IMR-90 (cell line): ENCODE measurements at regions not wholly inside any gene's neighbourhood (a gene's known extent, or its start where the extent isn't known, plus 50 kb on each side); places are given as distances from the start of the nearest gene placed in this dataset.

Source experiments
- ATAC-seq: fragments of 200-7000 bp; cut with Tn5 transposase; 2 replicates; pipeline ENCODE4 v1.9.1; 2020; ENCODE audit warnings: low read depth, mild to moderate bottlenecking, moderate library complexity
- BruUV-seq: library from RNA; stranded (reverse); fragments of 400-500 nt; replicated peaks from 2 replicates; lab custom pipeline; 2021; lab: Mats Ljungman, UMichigan
- CTCF ChIA-PET: fragments of 300-600 bp; formaldehyde crosslinking; extraction: SDS; loops from one replicate; lab custom pipeline; 2021; ENCODE audit warnings: antibody characterized with exemption; lab: Yijun Ruan, JAX
- POLR2A ChIA-PET: fragments of 300-600 bp; sonication (Branson Sonifier 250); formaldehyde crosslinking; loops from one replicate; lab custom pipeline; 2022; ENCODE audit warnings: antibody characterized with exemption; ENCODE audit not compliant: unreplicated experiment; lab: Charles Lee
- DNase-seq: peaks from one replicate; pipeline ENCODE4 v3.0.0; 2013
- H2AFZ ChIP-seq: replicated peaks from 2 replicates; pipeline ENCODE3; 2013; ENCODE audit warnings: low read length, mild to moderate bottlenecking; ENCODE audit not compliant: poor library complexity
- H2AK5ac ChIP-seq: 2 replicates; pipeline ENCODE4 v1.6.1; 2013; ENCODE audit warnings: low read depth, low read length, inconsistent platforms
- H2AK9ac ChIP-seq: replicated peaks from 2 replicates; pipeline ENCODE3; 2013; ENCODE audit warnings: mild to moderate bottlenecking, low read depth, low read length, moderate library complexity; ENCODE audit not compliant: poor library complexity
- H2BK120ac ChIP-seq: 2 replicates; pipeline ENCODE4 v1.6.1; 2013; ENCODE audit warnings: low read depth, low read length, inconsistent platforms
- H2BK15ac ChIP-seq: 3 replicates; pipeline ENCODE4 v1.6.1; 2013; ENCODE audit warnings: low read depth, low read length, inconsistent platforms
- H2BK20ac ChIP-seq: 2 replicates; pipeline ENCODE4 v1.6.1; 2013; ENCODE audit warnings: low read depth, mild to moderate bottlenecking, inconsistent platforms, low read length, moderate library complexity
- H2BK5ac ChIP-seq: 2 replicates; pipeline ENCODE4 v1.6.1; 2013; ENCODE audit warnings: mild to moderate bottlenecking, low read depth, low read length, inconsistent platforms; ENCODE audit not compliant: poor library complexity, severe bottlenecking
- H3K14ac ChIP-seq: replicated peaks from 2 replicates; pipeline ENCODE4 v1.6.1; 2013; ENCODE audit warnings: low read depth, low read length, inconsistent platforms
- H3K18ac ChIP-seq: 2 replicates; pipeline ENCODE4 v1.6.1; 2013; ENCODE audit warnings: low read depth, low read length, control low read depth
- H3K23ac ChIP-seq: 2 replicates; pipeline ENCODE4 v1.6.1; 2013; ENCODE audit warnings: low read depth, low read length, inconsistent platforms
- H3K27ac ChIP-seq: 2 replicates; pipeline ENCODE4 v1.5.1; 2013; ENCODE audit warnings: mild to moderate bottlenecking, control low read depth, low read length; ENCODE audit not compliant: insufficient read depth
- H3K27me3 ChIP-seq: 2 replicates; pipeline ENCODE4 v1.6.1; 2013; ENCODE audit warnings: low read length; ENCODE audit not compliant: control insufficient read depth, insufficient read depth
- H3K36me3 ChIP-seq: 2 replicates; pipeline ENCODE4 v1.6.1; 2013; ENCODE audit warnings: low read length, mixed read lengths; ENCODE audit not compliant: control insufficient read depth, insufficient read depth
- H3K4ac ChIP-seq: 2 replicates; pipeline ENCODE4 v1.6.1; 2013; ENCODE audit warnings: low read depth, low read length, inconsistent platforms
- H3K4me1 ChIP-seq: 2 replicates; pipeline ENCODE4 v1.6.1; 2013; ENCODE audit warnings: low read length, mixed read lengths; ENCODE audit not compliant: control insufficient read depth, insufficient read depth
- H3K4me2 ChIP-seq: 2 replicates; pipeline ENCODE4 v1.6.1; 2013; ENCODE audit warnings: low read depth, mild to moderate bottlenecking, control low read depth, low read length, moderate library complexity
- H3K4me3 ChIP-seq: 2 replicates; pipeline ENCODE4 v1.5.1; 2013; ENCODE audit warnings: low read depth, mild to moderate bottlenecking, control low read depth, low read length, moderate library complexity; ENCODE audit not compliant: insufficient read depth
- H3K56ac ChIP-seq: 2 replicates; pipeline ENCODE4 v1.6.1; 2013; ENCODE audit warnings: low read length, inconsistent platforms; ENCODE audit not compliant: insufficient read depth; ENCODE audit errors: extremely low read depth
- H3K79me1 ChIP-seq, 2 experiments: 2 replicates each; pipeline ENCODE4 v1.6.1; 2013; ENCODE audit warnings: low read length in 2 of 2, inconsistent platforms in 1 of 2, low read depth in 1 of 2
- H3K9ac ChIP-seq: 2 replicates; pipeline ENCODE4 v1.6.1; 2013; ENCODE audit warnings: low read depth, low read length, control low read depth
- H3K9me1 ChIP-seq: 2 replicates; pipeline ENCODE4 v1.6.1; 2013; ENCODE audit warnings: low read length, inconsistent platforms; ENCODE audit not compliant: insufficient read depth
- H3K9me3 ChIP-seq: 2 replicates; pipeline ENCODE4 v1.6.1; 2013; ENCODE audit warnings: low read length; ENCODE audit not compliant: control insufficient read depth, insufficient read depth
- H4K20me1 ChIP-seq: 2 replicates; pipeline ENCODE4 v1.6.1; 2013; ENCODE audit warnings: low read length, inconsistent platforms; ENCODE audit not compliant: insufficient read depth
- H4K5ac ChIP-seq: 2 replicates; pipeline ENCODE4 v1.6.1; 2013; ENCODE audit warnings: mild to moderate bottlenecking, low read depth, low read length, control low read depth
- H4K8ac ChIP-seq, 2 experiments: 2 replicates each; pipeline ENCODE4 v1.6.1; 2013; ENCODE audit warnings: low read depth in 2 of 2, low read length in 2 of 2, control low read depth in 1 of 2, inconsistent platforms in 1 of 2
- H4K91ac ChIP-seq: 2 replicates; pipeline ENCODE4 v1.6.1; 2013; ENCODE audit warnings: low read depth, low read length, inconsistent platforms; ENCODE audit not compliant: insufficient read depth
- BHLHE40 ChIP-seq: fragments of 150-350 bp; IDR thresholded peaks from 2 replicates; pipeline ENCODE4 v1.6.1; 2016; ENCODE audit warnings: mild to moderate bottlenecking, low read depth, low read length
- CEBPB ChIP-seq: IDR thresholded peaks from 2 replicates; pipeline ENCODE4 v1.6.1; 2012; ENCODE audit warnings: low read depth, low read length, improper control_type of control experiment
- CHD1 ChIP-seq: IDR thresholded peaks from 2 replicates; pipeline ENCODE4 v1.6.1; 2012; ENCODE audit warnings: low read depth, low read length, improper control_type of control experiment
- CTCF ChIP-seq: conservative IDR thresholded peaks from 2 replicates; pipeline ENCODE4 v1.5.1; 2012; ENCODE audit warnings: mild to moderate bottlenecking, low read depth, low read length, improper control_type of control experiment
- FOS ChIP-seq: fragments of 150-350 bp; IDR thresholded peaks from 2 replicates; pipeline ENCODE4 v1.6.1; 2016; ENCODE audit warnings: low read depth, low read length
- MAFK ChIP-seq: IDR thresholded peaks from 2 replicates; pipeline ENCODE4 v1.6.1; 2012; ENCODE audit warnings: low read depth, low read length, improper control_type of control experiment
- MAZ ChIP-seq: IDR thresholded peaks from 2 replicates; pipeline ENCODE4 v1.6.1; 2012; ENCODE audit warnings: low read depth, mild to moderate bottlenecking, low read length, improper control_type of control experiment, moderate library complexity, borderline replicate concordance
- MXI1 ChIP-seq: IDR thresholded peaks from 2 replicates; pipeline ENCODE4 v1.6.1; 2012; ENCODE audit warnings: low read depth, mild to moderate bottlenecking, low read length, moderate library complexity, borderline replicate concordance
- NFE2L2 ChIP-seq: fragments of 150-350 bp; IDR thresholded peaks from 2 replicates; pipeline ENCODE4 v1.6.1; 2016; ENCODE audit warnings: low read depth, mild to moderate bottlenecking, low read length
- POLR2A ChIP-seq: IDR thresholded peaks from 2 replicates; pipeline ENCODE4 v1.6.1; 2012; ENCODE audit warnings: mild to moderate bottlenecking, low read depth, low read length
- RAD21 ChIP-seq: IDR thresholded peaks from 2 replicates; pipeline ENCODE4 v1.6.1; 2012; ENCODE audit warnings: low read length, improper control_type of control experiment
- RCOR1 ChIP-seq: IDR thresholded peaks from 2 replicates; pipeline ENCODE4 v1.6.1; 2012; ENCODE audit warnings: mild to moderate bottlenecking, low read length, improper control_type of control experiment; ENCODE audit not compliant: insufficient replicate concordance
- RFX5 ChIP-seq: IDR thresholded peaks from 2 replicates; pipeline ENCODE4 v1.8.0; 2012; ENCODE audit warnings: low read depth, mild to moderate bottlenecking, low read length, moderate library complexity
- SMC3 ChIP-seq: fragments of 150-350 bp; IDR thresholded peaks from 2 replicates; pipeline ENCODE4 v1.6.1; 2016; ENCODE audit warnings: low read depth, mild to moderate bottlenecking, antibody characterized with exemption, low read length, moderate library complexity
- USF2 ChIP-seq: fragments of 150-350 bp; IDR thresholded peaks from 2 replicates; pipeline ENCODE4 v1.6.1; 2017; ENCODE audit warnings: mild to moderate bottlenecking, antibody characterized with exemption, low read length, low read depth
- WGBS, 2 experiments: methylation state at CpG; one replicate each; pipeline versions ENCODE4 v1.1.5 to v1.1.7; 2013; ENCODE audit warnings: missing lambda C conversion rate in 2 of 2; ENCODE audit not compliant: insufficient read length in 1 of 2; ENCODE audit errors: extremely low coverage in 2 of 2; 5-methylcytosine and 5-hydroxymethylcytosine counted together
- dilution Hi-C: fragments of 300-500 bp; cut with HindIII; formaldehyde crosslinking; loops from one replicate; pipeline ENCODE4 v1.14.3; 2018; ENCODE audit warnings: low sequenced_read_pairs; ENCODE audit not compliant: unreplicated experiment
- in situ Hi-C: fragments of 300-500 bp; cut with MboI; formaldehyde crosslinking; loops from 3 replicates; pipeline ENCODE4 v1.14.3; 2019; ENCODE audit warnings: low sequenced_read_pairs, inconsistent platforms, mixed read lengths
- intact Hi-C: fragments of 100-400 bp; cut with micrococcal nuclease; formaldehyde crosslinking; loops from 2 replicates; pipeline ENCODE4 v1.10.0; 2022
- TF ChIP-seq, protein P1 (sequence below): fragments of 150-350 bp; IDR thresholded peaks from 2 replicates; pipeline ENCODE4 v1.6.1; 2016; ENCODE audit warnings: low read depth, mild to moderate bottlenecking, low read length, moderate library complexity, borderline replicate concordance

GRCh38 chr2:121121661-121122060 lies 163.3 kb downstream of the TFCP2L1 start:
- no TSS peak for BruUV-seq
- Histone ChIP-seq H3K4me1 (no peaks in the 10 kb centered on the region), H3K36me3 (no peaks in the 10 kb centered on the region), H2BK15ac (no peak overlapping the region), H3K9me1 (no peaks in the 10 kb centered on the region), H2AFZ (no peak overlapping the region), H2AK5ac (no peak overlapping the region), H4K20me1 (no peaks in the 10 kb centered on the region), H3K27me3 (peaks cover 40% of the 10 kb centered on the region), H3K4ac (no peak overlapping the region), H3K4me3 (no peak overlapping the region), H3K9ac (no peak overlapping the region), H3K14ac (no peak overlapping the region), H3K79me1 (no peaks in the 10 kb centered on the region), H3K23ac (no peak overlapping the region), H2BK5ac (no peak overlapping the region), H3K27ac (no peak overlapping the region), H3K18ac (no peak overlapping the region), H2AK9ac (no peak overlapping the region), H4K8ac (no peak overlapping the region), H3K56ac (no peak overlapping the region), H4K91ac (no peak overlapping the region), H3K9me3 (no peaks in the 10 kb centered on the region), H4K5ac (no peak overlapping the region), H3K4me2 (no peak overlapping the region), H2BK120ac (no peak overlapping the region), H2BK20ac (no peak overlapping the region)
- WGBS, 2 experiments: no CpG with 5 or more reads among the region's 7 CpGs
- ChIA-PET CTCF (no interaction called here), POLR2A (no interaction called here)
- no peak for TF ChIP-seq CTCF
- no peak for TF ChIP-seq MXI1
- TF ChIP-seq, protein P1, sequence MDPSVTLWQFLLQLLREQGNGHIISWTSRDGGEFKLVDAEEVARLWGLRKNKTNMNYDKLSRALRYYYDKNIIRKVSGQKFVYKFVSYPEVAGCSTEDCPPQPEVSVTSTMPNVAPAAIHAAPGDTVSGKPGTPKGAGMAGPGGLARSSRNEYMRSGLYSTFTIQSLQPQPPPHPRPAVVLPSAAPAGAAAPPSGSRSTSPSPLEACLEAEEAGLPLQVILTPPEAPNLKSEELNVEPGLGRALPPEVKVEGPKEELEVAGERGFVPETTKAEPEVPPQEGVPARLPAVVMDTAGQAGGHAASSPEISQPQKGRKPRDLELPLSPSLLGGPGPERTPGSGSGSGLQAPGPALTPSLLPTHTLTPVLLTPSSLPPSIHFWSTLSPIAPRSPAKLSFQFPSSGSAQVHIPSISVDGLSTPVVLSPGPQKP: no peak
- no peak for TF ChIP-seq BHLHE40
- TF ChIP-seq RAD21: no peak
- no peak for TF ChIP-seq MAZ
- no peak for TF ChIP-seq RCOR1
- TF ChIP-seq MAFK: no peak
- TF ChIP-seq POLR2A: no peak
- TF ChIP-seq RFX5: no peak
- TF ChIP-seq SMC3: no peak
- no peak for TF ChIP-seq CHD1
- no peak for TF ChIP-seq CEBPB
- TF ChIP-seq NFE2L2: no peak
- TF ChIP-seq USF2: no peak
- no peak for TF ChIP-seq FOS
- DNase-seq: no peak
- intact Hi-C loops: no loop called here
- dilution Hi-C loops: no loop called here
- no peak for ATAC-seq
- in situ Hi-C loops: no loop called here
